ENCODE measurements at regions not wholly inside any gene's neighbourhood (a gene's known extent, or its start where the extent isn't known, plus 50 kb on each side); places are given as distances from the start of the nearest gene placed in this dataset.
"Not testable (repeated sequence)": the region's sequence is repeated elsewhere in the genome, so short reads cannot be mapped to it uniquely, and the experiment has no call there.

- H3K4me3 ChIP-seq (ENCODE audit: low read depth, low read length); DNase-seq: not testable (repeated sequence)
These were observed 50.0 kb upstream of the NBPF20 start for GRCh38 chr1:145475369-145475915.

More at GRCh38 chr1:145475369-145475915, 50.0 kb upstream of the NBPF20 start:
- not testable (repeated sequence) for H3K27me3 ChIP-seq (ENCODE audit: insufficient read depth, low read depth, severe bottlenecking); H3K9me3 ChIP-seq (ENCODE audit: severe bottlenecking); H3K36me3 ChIP-seq; H3K27ac ChIP-seq

Data from WERI-Rb-1 (cell line).